ENCODE measurements at regions not wholly inside any gene's neighbourhood (a gene's known extent, or its start where the extent isn't known, plus 50 kb on each side); places are given as distances from the start of the nearest gene placed in this dataset.

- Mint-ChIP-seq H3K9me3 (no peaks in the 10 kb centered on the region), H3K36me3 (ENCODE audit: low read depth) (no peaks in the 10 kb centered on the region), H3K27ac (no peak overlapping the region), H3K27me3 (no peaks in the 10 kb centered on the region), H3K4me1 (ENCODE audit: low read depth) (peaks cover 15% of the 10 kb centered on the region), H3K4me3 (no peak overlapping the region)
- CTCF ChIA-PET, result interaction anchor here (0.7 to 2.2 kb wide), 2 partner anchors 8 to 9 kb away, joined by 3 to 5 read pairs; no protein-coding TSS in a partner anchor
- TF ChIP-seq CTCF (IDR thresholded peaks at IDR 0.05), result no peak
- DNase-seq (no peak), ATAC-seq (no peak)
- intact Hi-C loops (cut with micrococcal nuclease), result no loop called here
- POLR2A ChIA-PET, result no interaction called here
These were observed 61.0 kb upstream of the ATP1A1 start for GRCh38 chr1:116311756-116312680.

GRCh38 chr1:116312681-116313069 lies 60.4 kb upstream of the ATP1A1 start:
- POLR2A ChIA-PET, result no interaction called here

GRCh38 chr1:116313776-116314175 lies 59.3 kb upstream of the ATP1A1 start:
- ChIA-PET CTCF (no interaction called here), POLR2A (no interaction called here)
- Mint-ChIP-seq H3K4me3 (no peak overlapping the region), H3K27ac (no peak overlapping the region), H3K9me3 (no peaks in the 10 kb centered on the region), H3K27me3 (no peaks in the 10 kb centered on the region), H3K36me3 (ENCODE audit: low read depth) (no peaks in the 10 kb centered on the region), H3K4me1 (ENCODE audit: low read depth) (peaks cover 15% of the 10 kb centered on the region)
- TF ChIP-seq CTCF (IDR thresholded peaks at IDR 0.05), result no peak
- DNase-seq (no peak), ATAC-seq (no peak)
- intact Hi-C loops (cut with micrococcal nuclease), result no loop called here

More at GRCh38 chr1:116312681-116313069, 60.4 kb upstream of the ATP1A1 start:
- CTCF ChIA-PET, result interaction anchor here (2.2 kb wide), 1 partner anchor 9 kb away, joined by 5 read pairs; no protein-coding TSS in a partner anchor
- peaks cover 15% of the 10 kb centered on the region for H3K4me1 Mint-ChIP-seq (ENCODE audit: low read depth)
- intact Hi-C loops (cut with micrococcal nuclease), result no loop called here
- H3K27me3 Mint-ChIP-seq, result no peaks in the 10 kb centered on the region
- ATAC-seq (no peak), DNase-seq (no peak)
- H3K4me3 Mint-ChIP-seq, result no peak overlapping the region
- H3K36me3 Mint-ChIP-seq (ENCODE audit: low read depth), result no peaks in the 10 kb centered on the region
- no peaks in the 10 kb centered on the region for H3K9me3 Mint-ChIP-seq
- H3K27ac Mint-ChIP-seq, result no peak overlapping the region
- TF ChIP-seq CTCF (IDR thresholded peaks at IDR 0.05), result no peak

- TF ChIP-seq CTCF (IDR thresholded peaks at IDR 0.05), result no peak
- no peak overlapping the region for H3K4me3 Mint-ChIP-seq
- intact Hi-C loops (cut with micrococcal nuclease), result no loop called here
- no peaks in the 10 kb centered on the region for H3K27me3 Mint-ChIP-seq
- no peak overlapping the region for H3K27ac Mint-ChIP-seq
- ATAC-seq (no peak), DNase-seq (no peak)
- ChIA-PET CTCF (interaction anchor here (0.7 kb wide), 1 partner anchor 170 kb away, joined by 4 read pairs; no protein-coding TSS in a partner anchor), POLR2A (no interaction called here)
- H3K4me1 Mint-ChIP-seq (ENCODE audit: low read depth), result peaks cover 15% of the 10 kb centered on the region
- H3K36me3 Mint-ChIP-seq (ENCODE audit: low read depth), result no peaks in the 10 kb centered on the region
- H3K9me3 Mint-ChIP-seq, result no peaks in the 10 kb centered on the region
These were observed 58.6 kb upstream of the ATP1A1 start for GRCh38 chr1:116314305-116314919.

GRCh38 chr1:116316373-116316772 lies 56.7 kb upstream of the ATP1A1 start:
- intact Hi-C loops (cut with micrococcal nuclease), result no loop called here
- POLR2A ChIA-PET, result no interaction called here

More at GRCh38 chr1:116316373-116316772, 56.7 kb upstream of the ATP1A1 start:
- no peaks in the 10 kb centered on the region for H3K9me3 Mint-ChIP-seq
- no peak for ATAC-seq
- H3K4me1 Mint-ChIP-seq (ENCODE audit: low read depth), result peaks cover 10% of the 10 kb centered on the region
- no peak for TF ChIP-seq CTCF (IDR thresholded peaks at IDR 0.05)
- no peak for DNase-seq
- CTCF ChIA-PET, result no interaction called here
- H3K4me3 Mint-ChIP-seq, result no peak overlapping the region
- no peaks in the 10 kb centered on the region for H3K27me3 Mint-ChIP-seq
- H3K36me3 Mint-ChIP-seq (ENCODE audit: low read depth), result no peaks in the 10 kb centered on the region
- H3K27ac Mint-ChIP-seq, result no peak overlapping the region
